Pulmonary artery endothelial cell (primary cell): ENCODE measurements at regions not wholly inside any gene's neighbourhood (a gene's known extent, or its start where the extent isn't known, plus 50 kb on each side); places are given as distances from the start of the nearest gene placed in this dataset.
"Not testable (repeated sequence)": the region's sequence is repeated elsewhere in the genome, so short reads cannot be mapped to it uniquely, and the experiment has no call there.

ENCODE experiments used
- DNase-seq: peaks from one replicate; pipeline ENCODE4 v3.0.0-alpha.2; 2011; ENCODE audit warnings: low read depth, low spot score

- DNase-seq, result no peak
Observed at GRCh38 chr2:194824450-194824849, 832.6 kb upstream of the SLC39A10 start.

GRCh38 chr2:194822657-194823056, 834.4 kb upstream of the SLC39A10 start:
- no peak for DNase-seq

GRCh38 chr2:194822097-194822496, 834.9 kb upstream of the SLC39A10 start:
- no peak for DNase-seq

GRCh38 chr2:194819367-194819766, 837.7 kb upstream of the SLC39A10 start:
- DNase-seq, result no peak

GRCh38 chr2:194815475-194815874, 841.6 kb upstream of the SLC39A10 start:
- DNase-seq, result no peak

- no peak for DNase-seq
Observed at GRCh38 chr2:194802589-194802988, 854.4 kb upstream of the SLC39A10 start.

GRCh38 chr2:194787071-194787470, 870.0 kb upstream of the SLC39A10 start:
- DNase-seq, result not testable (repeated sequence)

GRCh38 chr2:194771394-194771793, 885.6 kb upstream of the SLC39A10 start:
- not testable (repeated sequence) for DNase-seq

GRCh38 chr2:194769030-194769429, 888.0 kb upstream of the SLC39A10 start:
- DNase-seq, result no peak

GRCh38 chr2:194765723-194766122, 891.3 kb upstream of the SLC39A10 start:
- no peak for DNase-seq

GRCh38 chr2:194750926-194751325, 906.1 kb upstream of the SLC39A10 start:
- no peak for DNase-seq

GRCh38 chr2:194745557-194746146, 911.4 kb upstream of the SLC39A10 start:
- no peak for DNase-seq

GRCh38 chr2:194742706-194743105, 914.3 kb upstream of the SLC39A10 start:
- no peak for DNase-seq

- no peak for DNase-seq
Observed at GRCh38 chr2:194739217-194739616, 917.8 kb upstream of the SLC39A10 start.

GRCh38 chr2:194735837-194736542, 921.0 kb upstream of the SLC39A10 start:
- no peak for DNase-seq

- DNase-seq, result no peak
Observed at GRCh38 chr2:194730266-194730665, 926.8 kb upstream of the SLC39A10 start.

- DNase-seq, result no peak
Observed at GRCh38 chr2:194725169-194725568, 931.9 kb upstream of the SLC39A10 start.

- no peak for DNase-seq
Observed at GRCh38 chr2:194723446-194723845, 933.6 kb upstream of the SLC39A10 start.

- no peak for DNase-seq
Observed at GRCh38 chr2:194721227-194721626, 935.8 kb upstream of the SLC39A10 start.

GRCh38 chr2:194720462-194720861, 936.6 kb upstream of the SLC39A10 start:
- DNase-seq, result no peak

GRCh38 chr2:194718881-194719280, 938.1 kb upstream of the SLC39A10 start:
- DNase-seq, result no peak

- no peak for DNase-seq
Observed at GRCh38 chr2:194714541-194714940, 942.5 kb upstream of the SLC39A10 start.

- no peak for DNase-seq
Observed at GRCh38 chr2:194709840-194710239, 947.2 kb upstream of the SLC39A10 start.
